ENCODE measurements at regions not wholly inside any gene's neighbourhood (a gene's known extent, or its start where the extent isn't known, plus 50 kb on each side); places are given as distances from the start of the nearest gene placed in this dataset.

DNA sequence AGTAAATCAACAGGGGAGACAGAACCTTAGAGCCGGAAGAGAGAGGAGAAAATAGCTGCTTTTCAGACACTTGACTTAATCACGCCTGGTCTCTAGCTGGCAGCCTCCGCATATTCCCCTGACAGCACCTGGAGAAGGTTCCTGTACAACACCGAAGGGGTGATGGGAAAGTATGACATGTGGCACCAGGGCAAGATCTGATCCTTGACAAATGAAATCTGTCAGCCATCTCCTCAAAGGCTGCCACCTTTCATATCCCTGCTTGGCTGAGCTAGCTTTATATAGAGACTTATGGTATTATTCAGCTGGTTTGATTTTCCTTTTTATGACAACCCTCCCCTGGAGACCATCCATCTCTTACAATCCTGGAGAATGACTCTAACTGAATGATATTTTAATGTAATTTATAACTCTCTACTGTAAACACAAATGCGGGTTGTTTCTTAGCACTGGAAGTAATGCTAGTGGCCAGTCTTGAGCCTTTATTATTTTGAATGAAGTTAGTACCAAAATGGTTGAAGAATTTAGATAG lies 1205.3 kb upstream of the CDH8 start:
- Histone ChIP-seq H3K9me3 (no peaks in the 10 kb centered on the region), H3K27me3 (no peaks in the 10 kb centered on the region), H3K27ac (no peak overlapping the region), H3K36me3 (no peaks in the 10 kb centered on the region), H3K4me1 (no peaks in the 10 kb centered on the region), H3K4me3 (no peak overlapping the region)
- no peak for DNase-seq
- TF ChIP-seq POLR2A (IDR thresholded peaks at IDR 0.05): no peak
- TF ChIP-seq, protein P1, sequence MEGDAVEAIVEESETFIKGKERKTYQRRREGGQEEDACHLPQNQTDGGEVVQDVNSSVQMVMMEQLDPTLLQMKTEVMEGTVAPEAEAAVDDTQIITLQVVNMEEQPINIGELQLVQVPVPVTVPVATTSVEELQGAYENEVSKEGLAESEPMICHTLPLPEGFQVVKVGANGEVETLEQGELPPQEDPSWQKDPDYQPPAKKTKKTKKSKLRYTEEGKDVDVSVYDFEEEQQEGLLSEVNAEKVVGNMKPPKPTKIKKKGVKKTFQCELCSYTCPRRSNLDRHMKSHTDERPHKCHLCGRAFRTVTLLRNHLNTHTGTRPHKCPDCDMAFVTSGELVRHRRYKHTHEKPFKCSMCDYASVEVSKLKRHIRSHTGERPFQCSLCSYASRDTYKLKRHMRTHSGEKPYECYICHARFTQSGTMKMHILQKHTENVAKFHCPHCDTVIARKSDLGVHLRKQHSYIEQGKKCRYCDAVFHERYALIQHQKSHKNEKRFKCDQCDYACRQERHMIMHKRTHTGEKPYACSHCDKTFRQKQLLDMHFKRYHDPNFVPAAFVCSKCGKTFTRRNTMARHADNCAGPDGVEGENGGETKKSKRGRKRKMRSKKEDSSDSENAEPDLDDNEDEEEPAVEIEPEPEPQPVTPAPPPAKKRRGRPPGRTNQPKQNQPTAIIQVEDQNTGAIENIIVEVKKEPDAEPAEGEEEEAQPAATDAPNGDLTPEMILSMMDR (IDR thresholded peaks at IDR 0.05): no peak

DNA sequence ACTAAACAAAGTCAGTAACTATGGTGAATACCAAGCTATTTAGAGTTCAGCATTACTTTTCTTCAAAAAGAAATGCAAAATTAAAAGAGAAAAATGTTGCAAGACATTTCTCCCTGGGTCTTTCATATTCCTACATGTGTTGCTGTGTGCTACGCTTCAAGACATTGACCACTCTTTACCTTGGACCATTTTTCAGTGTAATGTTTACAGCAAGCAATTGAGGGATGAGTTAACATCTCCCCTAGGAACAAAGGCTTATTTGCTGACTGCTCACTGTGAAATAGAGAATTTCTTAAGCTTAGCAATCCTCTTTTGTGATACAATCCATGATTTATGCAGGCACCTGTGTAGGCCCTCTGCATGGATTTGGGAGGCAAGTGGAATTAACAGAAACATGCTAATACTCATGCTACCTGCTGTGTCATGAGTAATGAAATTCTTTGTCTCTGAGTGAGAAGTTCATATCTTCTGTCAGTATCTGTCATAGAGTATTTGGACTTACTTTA lies 1202.9 kb upstream of the CDH8 start:
- Histone ChIP-seq H3K27me3 (no peaks in the 10 kb centered on the region), H3K27ac (no peak overlapping the region), H3K4me1 (no peaks in the 10 kb centered on the region), H3K36me3 (no peaks in the 10 kb centered on the region), H3K4me3 (no peak overlapping the region), H3K9me3 (no peaks in the 10 kb centered on the region)
- TF ChIP-seq, protein P1 (IDR thresholded peaks at IDR 0.05): no peak
- TF ChIP-seq POLR2A (IDR thresholded peaks at IDR 0.05): no peak
- no peak for DNase-seq

DNA sequence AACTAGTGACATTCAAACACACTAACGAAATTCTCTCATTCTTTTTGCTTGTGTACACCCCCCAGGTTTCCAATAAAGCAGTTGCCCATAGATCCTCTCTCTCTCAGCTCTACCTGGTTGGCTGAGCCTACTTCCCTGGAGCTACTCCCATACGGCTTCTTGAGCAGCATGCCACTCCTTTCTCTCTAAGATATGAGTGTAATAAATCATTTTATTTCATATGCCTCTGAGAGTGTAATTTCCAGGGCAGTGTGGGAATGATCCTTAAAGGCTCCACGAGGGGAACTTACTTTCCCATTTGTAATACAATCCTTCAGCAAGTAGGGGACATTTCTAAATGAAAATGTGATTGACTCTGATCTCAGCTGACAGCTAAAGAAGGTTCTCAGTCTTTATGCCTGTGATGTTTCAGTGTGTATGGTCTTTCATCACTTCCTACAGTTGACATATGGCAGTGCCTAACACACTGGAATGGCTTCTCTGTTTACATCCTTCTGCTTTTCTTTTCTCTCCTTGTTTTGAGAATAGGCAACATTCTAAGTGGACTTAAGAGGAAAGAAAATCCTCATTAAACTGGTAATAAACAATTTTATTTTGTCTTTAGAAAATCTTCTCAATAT lies 1194.3 kb upstream of the CDH8 start:
- H3K27me3 ChIP-seq: no peaks in the 10 kb centered on the region
- H3K9me3 ChIP-seq: no peaks in the 10 kb centered on the region
- no peaks in the 10 kb centered on the region for H3K4me1 ChIP-seq
- H3K4me3 ChIP-seq: no peak overlapping the region
- no peaks in the 10 kb centered on the region for H3K36me3 ChIP-seq
- H3K27ac ChIP-seq: no peak overlapping the region
- TF ChIP-seq POLR2A (IDR thresholded peaks at IDR 0.05): no peak
- TF ChIP-seq, protein P1 (IDR thresholded peaks at IDR 0.05): no peak
- no peak for DNase-seq

DNA sequence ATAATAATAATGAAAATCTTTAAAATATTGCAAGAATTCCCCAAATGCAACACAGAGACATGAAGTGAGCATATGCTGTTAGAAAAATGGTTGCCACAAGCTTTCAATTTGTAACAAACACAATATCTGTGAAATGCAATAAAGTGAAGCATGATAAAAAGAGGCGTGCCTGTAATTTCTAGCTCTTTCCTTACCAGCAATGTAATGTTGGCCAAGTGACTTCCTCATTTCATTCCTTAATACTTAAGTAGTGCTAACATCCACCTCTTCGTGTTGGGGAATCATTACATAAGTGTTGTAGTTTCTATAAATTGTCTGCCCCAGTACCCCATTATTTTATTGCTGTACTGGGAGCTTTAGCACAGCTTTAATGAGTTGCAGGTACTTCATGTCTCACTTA lies 1192.0 kb upstream of the CDH8 start:
- Histone ChIP-seq H3K4me3 (no peak overlapping the region), H3K27ac (no peak overlapping the region), H3K36me3 (no peaks in the 10 kb centered on the region), H3K4me1 (no peaks in the 10 kb centered on the region), H3K27me3 (no peaks in the 10 kb centered on the region), H3K9me3 (no peaks in the 10 kb centered on the region)
- no peak for TF ChIP-seq POLR2A (IDR thresholded peaks at IDR 0.05)
- TF ChIP-seq, protein P1 (IDR thresholded peaks at IDR 0.05): no peak
- no peak for DNase-seq

DNA sequence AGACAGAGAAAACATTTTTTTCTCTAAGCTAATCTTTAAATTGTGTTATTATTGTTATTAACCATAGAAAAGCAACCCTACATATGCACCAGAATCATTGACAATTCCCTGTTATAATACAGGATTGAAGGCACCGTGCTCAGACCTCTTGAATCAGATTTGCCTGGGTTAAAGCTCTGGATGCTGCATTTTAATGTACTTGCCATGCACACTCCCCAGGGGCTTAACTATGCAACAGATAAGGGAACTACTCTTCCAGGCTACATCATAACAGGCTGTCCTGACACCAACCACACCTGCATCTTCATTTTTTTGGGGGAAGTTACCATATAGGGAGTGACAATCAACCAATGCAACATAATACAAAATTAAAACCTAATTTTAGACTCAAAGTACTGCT lies 1187.6 kb upstream of the CDH8 start:
- no peak overlapping the region for H3K27ac ChIP-seq
- no peaks in the 10 kb centered on the region for H3K9me3 ChIP-seq
- H3K27me3 ChIP-seq: no peaks in the 10 kb centered on the region
- no peaks in the 10 kb centered on the region for H3K36me3 ChIP-seq
- H3K4me1 ChIP-seq: no peaks in the 10 kb centered on the region
- H3K4me3 ChIP-seq: no peak overlapping the region
- DNase-seq: no peak
- TF ChIP-seq, protein P1 (IDR thresholded peaks at IDR 0.05): no peak
- TF ChIP-seq POLR2A (IDR thresholded peaks at IDR 0.05): no peak
